Activated effector memory CD4-positive, alpha-beta T cell treated with anti-CD3 and anti-CD28 coated beads, Interleukin-2, amount 50 U/mL, for 16 hours (primary cell): ENCODE measurements at regions not wholly inside any gene's neighbourhood (a gene's known extent, or its start where the extent isn't known, plus 50 kb on each side); places are given as distances from the start of the nearest gene placed in this dataset.
"Not testable (repeated sequence)": the region's sequence is repeated elsewhere in the genome, so short reads cannot be mapped to it uniquely, and the experiment has no call there.

ENCODE experiments used
- DNase-seq: peaks from one replicate; pipeline ENCODE4 v3.0.0-alpha.2; 2020

DNA sequence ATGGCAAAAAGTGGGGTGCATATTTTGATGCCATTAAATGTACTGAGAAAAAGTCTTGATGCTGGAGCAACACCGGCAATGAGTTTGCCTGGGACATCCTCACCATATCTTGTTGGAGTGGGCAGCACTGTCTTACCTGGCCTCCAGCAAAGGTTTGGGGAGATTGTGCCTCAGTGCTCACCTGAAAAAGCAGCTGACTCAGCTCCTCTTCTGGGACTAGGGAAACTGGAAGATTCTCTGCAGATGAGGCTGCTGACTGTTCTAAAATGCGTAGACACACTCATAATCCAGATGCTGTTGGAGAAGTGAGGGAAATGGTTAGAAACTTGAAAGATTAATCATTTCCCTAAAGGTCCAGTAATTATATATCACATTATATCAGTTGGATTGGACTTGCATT, 593.7 kb upstream of the HS3ST1 start:
- no peak for DNase-seq

DNA sequence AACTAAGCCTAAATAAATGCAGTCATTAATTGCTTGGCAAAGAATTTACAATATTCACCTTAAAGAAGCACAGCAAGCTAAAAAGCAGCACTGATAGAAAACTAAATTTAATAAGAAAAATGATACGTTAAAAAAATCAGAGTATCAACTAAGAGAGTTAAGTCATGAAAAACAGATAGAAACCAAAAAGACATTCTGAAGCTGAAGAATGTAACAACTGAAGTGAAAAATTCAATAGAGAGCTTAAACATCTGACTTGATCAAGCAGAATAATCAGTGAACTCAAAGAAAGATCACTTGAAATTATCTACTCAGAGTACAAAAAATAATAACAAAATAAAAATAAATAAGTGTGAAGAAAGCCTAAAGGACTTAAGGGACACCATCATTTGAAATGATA, 588.0 kb upstream of the HS3ST1 start:
- no peak for DNase-seq

DNA sequence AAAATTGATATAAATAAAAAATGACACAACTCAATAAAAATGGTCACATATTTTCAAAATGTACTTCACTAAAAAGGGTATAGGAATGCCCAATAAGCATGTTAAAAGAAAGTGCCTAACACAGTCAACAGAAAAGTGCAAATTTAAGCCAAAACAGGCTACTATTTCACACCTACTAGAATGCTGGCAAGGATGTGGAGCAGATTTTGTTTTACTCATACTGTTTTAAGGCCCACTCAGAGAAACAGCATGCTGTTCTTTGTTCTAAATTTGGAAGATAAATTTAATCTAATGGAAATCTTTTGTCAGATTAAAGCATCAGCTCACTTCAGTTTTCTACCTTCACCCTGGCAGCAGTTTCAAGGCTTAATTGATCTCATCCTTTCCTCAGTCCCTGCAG, 576.8 kb upstream of the HS3ST1 start:
- DNase-seq, result no peak

DNA sequence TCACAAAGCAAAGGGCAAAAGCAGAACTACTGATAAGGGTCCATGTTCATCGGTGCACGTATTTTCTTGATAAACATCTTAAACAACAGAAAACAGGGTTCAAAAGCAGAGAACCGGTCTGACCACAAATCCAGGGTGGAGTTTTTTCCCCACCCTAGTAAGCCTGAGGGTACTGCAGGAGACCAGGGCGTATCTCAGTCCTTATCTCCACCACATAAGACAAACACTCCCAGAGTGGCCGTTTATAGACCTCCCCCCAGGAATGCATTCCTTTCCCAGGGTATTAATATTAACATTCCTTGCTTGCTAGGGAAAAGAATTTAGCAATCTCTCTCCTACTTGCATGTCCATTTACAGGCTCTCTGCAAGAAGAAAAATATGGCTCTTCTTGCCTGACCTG, 567.9 kb upstream of the HS3ST1 start:
- DNase-seq, result not testable (repeated sequence)

DNA sequence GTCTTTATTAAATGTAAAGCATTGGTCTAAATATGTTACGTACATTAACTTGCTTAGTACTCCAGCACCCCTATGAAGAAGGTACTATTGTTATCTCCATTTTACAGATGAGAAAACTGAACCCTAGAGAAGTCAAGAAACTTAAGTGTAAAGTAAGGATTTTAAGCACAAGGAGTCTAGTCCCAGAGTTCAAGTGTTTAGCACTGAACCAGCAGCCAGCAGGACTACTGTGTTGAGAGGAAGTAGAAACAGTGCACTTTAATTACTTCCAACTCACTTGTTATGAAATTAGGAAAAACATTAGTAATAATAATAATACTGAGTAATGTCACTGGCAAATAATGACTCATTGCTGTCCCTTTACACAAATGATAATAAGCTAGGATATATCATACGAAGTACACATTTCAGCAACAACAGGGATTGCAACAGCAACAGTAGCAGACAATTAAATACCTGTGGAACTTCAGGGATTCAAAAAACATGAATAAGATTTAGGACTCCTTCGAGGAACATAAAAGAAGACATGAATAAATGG, 548.1 kb upstream of the HS3ST1 start:
- DNase-seq, result no peak

DNA sequence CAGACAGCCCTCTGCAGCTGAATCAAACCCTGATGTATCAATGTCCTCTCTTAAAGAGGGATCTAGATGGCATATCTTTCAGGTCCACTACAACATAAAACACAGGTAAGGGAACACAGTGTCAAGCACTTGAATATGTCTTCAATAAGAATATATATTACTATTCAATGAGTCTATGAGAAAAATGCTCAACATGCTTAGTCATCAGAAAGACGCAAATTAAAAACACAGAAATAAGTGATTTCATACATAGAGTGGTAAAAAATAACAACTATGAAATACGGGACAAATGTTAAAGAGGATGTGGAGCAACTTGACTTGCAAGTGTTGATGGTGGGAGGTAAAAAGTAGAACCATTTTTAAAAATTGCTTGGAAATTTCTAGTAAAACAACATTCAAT, 544.6 kb upstream of the HS3ST1 start:
- DNase-seq, result no peak

DNA sequence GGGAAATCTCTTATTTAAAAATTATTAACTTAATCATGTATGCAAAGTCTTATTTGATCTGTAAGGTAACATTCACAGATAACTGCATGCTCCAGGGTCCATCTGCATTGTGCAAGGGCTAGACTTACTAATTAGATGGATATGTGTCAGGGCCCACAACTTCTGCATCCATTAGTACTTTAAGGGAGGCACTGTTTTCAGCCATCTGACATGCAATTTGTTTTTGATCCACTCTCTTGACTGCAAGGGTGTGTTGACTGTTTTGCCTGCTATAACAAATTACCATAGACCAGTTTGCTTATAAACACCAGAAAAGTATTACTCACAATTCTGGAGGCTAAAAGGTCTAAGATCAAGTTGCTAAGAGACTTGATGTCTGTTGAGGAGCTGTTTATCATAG, 542.1 kb upstream of the HS3ST1 start:
- DNase-seq, result no peak

DNA sequence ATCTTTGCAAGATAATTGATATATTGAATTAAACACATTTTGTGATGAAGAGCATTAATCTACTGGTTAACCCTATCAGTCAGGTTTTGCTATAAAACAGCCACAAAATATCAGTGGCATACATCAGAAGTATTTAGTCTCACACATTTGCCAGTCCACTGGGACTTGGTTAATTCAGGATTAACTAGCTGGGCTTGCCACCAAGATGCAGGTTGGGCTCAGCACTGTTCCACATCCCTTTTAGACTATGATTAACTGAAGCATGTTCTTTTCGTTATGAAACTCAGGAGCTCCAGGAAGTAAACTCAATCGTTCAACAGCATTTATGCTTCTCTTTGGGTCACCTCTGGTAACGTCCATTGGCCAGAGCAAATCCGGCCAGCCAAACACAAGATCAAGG, 538.1 kb upstream of the HS3ST1 start:
- no peak for DNase-seq

DNA sequence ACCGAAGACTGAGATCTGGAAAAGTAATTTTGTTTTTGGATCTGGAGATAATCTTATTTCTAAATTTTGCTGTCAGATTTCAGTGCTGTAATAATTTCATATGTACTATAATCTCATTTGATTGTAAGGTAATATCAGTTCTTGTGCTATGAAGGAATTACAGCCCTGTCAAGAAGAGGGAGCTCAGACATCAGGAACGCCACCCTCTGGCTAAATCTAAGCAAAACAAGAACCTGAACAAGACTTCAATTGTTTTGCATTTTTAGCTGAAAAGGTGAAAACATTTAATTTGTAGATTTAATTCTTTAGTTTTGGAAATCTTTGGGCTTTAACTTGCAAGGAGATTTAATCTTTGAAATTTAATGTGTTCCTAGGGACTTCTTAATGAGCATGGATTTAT, 525.4 kb upstream of the HS3ST1 start:
- no peak for DNase-seq

DNA sequence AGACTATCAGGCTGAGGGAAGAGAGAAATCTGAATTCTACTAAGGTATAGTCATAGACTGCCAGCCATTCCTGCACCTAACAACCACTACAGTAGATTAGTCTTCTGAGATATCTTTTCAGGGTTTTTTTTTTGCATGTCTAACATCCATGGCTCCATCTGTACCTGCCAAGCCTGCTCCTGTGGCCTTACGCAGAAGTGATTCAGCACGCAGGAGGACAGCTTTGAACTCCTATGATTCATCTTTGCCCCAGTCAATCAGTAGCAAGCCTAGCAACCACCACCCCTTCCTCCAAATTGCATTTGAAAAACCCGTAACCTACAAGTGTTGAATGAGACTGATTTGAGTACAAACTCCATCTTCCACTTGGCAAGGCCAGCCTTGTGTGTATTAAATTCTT, 520.7 kb upstream of the HS3ST1 start:
- no peak for DNase-seq

DNA sequence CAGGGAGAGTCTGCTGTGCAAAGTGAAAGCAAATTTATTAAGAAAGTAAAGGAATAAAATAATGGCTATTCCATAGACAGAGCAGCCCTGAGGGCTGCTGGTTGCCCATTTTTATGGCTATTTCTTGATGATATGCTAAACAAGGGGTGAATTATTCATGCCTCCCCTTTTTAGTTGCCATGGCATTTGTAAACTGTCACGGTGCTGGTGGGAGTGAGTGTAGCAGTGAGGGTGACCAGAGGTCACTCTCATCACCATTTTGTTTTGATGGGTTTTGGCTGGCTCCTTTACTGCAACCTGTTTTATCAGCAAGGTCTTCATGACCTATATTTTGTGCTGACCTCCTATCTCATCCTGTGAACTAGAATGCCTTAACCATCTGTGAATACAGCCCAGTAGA, 518.9 kb upstream of the HS3ST1 start:
- not testable (repeated sequence) for DNase-seq

DNA sequence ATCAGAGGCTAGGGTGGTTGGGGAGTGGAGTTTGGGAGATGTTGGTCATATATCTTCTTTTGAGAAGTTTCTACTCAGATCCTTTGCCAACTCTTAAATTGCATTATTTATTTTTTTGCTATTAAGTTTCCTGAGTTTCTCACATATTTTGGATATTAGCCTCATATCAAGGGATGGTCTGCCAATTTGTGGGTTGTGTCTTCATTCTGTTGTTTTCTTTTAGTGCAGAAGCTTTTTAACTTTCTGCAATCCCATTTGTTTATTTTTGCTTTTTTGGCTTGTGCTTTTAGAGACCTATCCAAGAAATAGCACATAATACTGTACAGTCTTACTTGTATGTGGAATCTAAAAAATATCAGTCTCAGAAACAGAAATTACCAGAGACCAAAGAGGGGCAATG, 509.2 kb upstream of the HS3ST1 start:
- no peak for DNase-seq

DNA sequence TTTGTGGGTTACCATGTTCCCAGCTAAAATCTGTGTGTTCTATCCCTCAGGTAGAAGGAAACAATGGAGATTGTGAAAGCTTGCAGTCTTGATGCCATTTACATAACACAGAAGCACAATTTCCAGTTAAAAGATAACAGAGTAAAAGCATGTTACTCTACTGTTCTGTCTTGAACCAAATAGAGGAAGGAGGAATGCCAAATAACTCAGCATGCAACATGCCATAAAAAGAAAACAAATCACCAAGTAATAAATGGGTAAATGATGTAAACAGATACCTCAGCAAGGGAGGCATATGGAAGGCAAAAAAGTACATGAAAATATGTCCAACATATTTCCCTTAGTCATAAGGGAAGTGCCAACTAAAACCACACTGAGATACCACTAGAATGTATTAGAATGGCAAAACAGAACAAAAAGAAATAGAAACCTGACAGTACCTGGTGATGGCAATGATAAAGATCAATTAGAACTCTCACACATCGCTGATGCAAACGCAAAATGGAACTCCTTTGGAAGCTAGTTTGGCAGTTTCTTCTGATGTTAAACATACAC, 502.6 kb upstream of the HS3ST1 start:
- no peak for DNase-seq

DNA sequence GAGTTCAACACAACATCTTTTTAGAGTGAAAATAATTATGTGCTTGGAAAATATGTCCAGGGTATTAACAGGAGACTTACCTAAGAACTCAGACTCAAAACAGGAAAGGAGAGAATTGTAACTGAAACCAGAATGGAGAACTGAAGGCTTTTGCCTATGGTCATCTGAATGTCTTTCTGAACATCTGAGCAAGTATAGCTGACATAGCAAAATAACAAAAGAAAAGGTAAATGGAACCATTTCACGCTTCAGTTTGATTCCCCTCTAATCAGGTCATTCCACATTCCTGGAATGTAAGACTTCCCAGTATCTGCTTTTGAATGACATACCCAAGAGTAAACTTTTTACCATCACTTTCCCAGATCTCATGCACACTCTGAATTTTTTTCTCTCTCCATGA, 500.4 kb upstream of the HS3ST1 start:
- DNase-seq, result no peak

DNA sequence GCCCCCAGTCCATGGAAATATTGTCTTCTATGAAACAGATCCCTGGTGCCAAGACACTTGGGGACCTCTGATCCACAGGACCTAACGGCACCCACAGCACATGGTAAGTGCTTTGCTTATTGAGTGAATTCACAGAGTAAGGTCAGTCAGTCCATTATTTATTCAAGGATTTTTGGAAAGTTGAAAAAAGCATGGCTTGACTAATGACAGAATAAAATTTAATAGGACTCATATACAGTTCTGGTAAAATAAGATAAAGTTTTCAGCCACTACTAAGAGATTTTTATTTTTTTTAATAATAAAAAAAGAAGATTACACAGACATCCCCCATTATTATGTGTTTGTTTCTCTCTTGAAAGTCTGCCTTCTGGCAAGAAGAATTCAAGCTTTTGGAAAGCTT, 490.6 kb upstream of the HS3ST1 start:
- no peak for DNase-seq

DNA sequence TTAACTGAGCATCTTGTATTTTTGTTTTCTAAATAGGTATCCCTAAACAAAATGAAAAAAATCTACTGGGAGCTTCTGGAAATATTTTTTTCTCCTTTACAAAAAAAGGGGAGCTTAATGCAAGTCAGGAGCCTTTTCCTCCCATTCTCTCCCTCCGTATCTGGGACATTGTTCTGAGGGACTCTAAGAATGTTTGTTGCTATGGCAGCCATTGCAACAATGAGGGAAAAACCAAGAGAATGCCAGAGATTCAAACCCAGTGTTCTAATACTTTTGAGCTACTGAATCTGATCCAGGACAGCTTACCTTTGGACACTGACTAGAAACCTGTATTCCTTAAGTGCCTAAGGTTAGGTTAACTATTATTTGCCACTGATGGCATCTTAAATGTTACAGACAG, 485.7 kb upstream of the HS3ST1 start:
- no peak for DNase-seq

DNA sequence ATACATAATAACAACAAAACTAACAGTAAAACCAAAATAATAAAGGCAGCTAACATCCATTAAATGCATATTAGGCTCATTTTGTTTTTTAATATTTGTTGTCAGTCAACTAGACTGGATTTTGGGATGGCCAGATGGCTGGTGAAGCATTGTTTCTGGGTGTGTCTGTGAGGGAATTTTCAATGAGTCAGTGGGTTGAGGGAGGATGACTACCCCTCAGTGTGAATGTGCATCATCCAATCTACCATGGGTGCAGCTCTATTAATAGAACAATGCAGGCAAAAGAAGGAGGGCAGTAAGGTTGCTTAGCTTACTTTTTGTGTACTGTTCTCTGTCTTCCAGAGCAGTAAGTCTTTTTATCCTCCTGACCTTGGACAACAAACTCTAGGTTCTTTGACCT, 484.2 kb upstream of the HS3ST1 start:
- DNase-seq, result no peak

DNA sequence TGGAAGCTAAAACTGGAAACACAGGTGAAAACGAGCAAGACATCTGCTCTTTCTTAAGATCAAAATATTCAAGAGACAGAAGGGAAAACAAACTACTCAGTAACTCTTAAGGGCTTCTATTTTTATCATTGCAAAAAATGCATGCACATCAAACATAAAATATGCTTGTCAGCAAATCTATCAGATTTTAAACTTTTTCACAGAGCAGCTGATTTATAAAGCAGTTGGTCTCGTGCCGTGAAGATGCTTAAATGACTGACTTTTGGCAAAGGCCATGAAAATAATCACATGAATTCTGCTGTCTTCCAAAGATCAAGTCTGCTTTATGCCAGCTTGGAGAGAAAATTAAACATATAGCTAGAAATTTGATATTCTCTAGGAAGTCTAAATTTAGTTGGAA, 482.1 kb upstream of the HS3ST1 start:
- no peak for DNase-seq

DNA sequence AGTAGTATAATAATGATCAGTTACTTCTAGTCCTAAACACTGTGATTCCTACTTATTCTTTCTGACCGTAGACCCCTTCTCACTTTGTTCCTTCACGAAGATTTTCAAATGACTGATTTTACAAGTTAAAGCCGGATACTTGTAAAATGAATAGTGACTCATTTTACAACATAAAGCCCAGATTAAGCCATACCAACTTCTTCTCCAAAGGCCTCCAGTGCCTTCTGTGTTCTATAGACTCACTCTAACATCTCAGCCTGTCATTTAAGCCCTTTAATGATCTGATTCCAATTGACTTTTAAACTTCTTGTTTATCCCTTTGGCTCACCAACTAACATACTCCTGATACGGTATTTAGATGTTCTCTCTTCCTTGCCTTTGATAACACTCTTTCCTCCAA, 480.0 kb upstream of the HS3ST1 start:
- no peak for DNase-seq

DNA sequence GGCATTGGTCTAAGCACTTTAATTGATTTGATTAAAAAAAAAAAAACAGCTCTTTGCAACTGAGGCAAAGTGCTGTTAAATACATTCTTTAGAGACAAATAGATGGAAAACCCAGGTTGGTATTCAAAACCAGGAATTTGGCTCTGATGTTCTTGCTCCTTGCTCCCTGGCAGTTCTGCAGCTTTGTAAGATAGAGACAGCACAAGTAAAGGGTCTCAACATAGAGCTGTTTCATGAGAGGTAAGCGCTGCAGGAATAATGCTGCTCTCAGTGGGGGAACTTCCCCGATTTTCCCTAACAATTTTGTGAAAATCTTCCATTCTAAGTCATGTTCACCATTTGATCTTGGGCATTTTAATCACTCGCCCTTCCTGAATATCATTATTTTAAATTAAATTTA, 479.5 kb upstream of the HS3ST1 start:
- DNase-seq, result no peak

DNA sequence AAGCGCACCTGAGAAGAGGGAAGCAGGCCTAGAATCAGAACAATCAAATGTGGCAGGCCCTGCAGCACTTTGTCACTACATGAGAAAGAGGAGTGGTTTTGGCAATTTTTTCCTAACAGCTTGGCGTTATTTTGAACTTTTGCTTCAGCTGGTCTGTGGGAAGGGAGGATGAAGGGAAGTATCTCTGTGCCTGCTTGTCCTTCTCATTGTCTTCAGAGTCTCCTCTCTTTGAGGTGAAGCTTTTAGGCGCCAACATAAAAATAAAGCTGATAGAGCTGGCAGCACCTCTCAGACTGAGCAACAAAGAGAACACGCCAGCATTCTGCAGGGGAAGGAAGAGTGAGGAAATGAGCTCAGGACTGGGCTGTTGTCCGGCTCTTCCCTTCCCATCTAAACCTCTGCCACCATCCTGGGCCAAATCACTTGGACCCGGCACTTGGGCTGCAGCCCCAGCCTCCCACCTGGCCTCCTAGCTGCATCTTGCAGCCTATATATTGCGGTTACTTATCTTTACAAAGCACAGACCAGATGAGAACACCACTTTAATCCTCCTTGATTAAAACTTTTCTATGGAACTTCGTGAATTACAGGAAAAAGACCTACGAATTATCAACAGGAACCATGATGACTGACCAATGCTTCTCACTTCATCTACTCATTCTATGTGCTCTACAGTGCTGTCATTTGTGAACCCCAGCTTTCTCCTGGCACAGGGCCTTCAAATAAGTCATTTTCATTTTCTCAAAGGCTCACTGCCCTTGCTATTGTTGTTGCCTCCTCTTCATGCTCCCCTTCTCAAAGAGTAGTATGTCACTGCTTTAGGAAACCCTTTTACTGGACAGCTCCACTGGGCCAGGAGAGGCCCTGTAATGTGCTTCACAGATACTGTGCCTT, 476.4 kb upstream of the HS3ST1 start:
- DNase-seq, result no peak

DNA sequence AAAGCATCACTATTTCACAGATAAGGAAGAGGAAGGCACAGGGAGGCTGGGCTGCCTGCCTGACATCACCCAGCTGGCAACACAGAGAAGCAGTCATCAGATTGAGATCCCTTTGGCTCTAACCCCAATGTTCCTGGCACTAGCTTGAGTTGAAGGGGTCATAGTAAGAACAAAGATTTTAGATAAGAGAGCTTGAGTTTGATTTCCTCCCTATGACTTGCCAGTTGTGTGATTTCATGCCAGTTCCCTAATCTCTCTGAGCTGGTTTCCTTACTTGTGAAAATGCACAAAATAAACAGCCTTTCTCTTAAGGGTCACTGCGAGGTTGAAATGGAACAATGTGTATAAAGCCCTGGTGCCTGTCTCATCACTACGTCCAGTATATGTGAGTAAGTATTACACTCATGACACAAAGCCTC, 475.4 kb upstream of the HS3ST1 start:
- no peak for DNase-seq

DNA sequence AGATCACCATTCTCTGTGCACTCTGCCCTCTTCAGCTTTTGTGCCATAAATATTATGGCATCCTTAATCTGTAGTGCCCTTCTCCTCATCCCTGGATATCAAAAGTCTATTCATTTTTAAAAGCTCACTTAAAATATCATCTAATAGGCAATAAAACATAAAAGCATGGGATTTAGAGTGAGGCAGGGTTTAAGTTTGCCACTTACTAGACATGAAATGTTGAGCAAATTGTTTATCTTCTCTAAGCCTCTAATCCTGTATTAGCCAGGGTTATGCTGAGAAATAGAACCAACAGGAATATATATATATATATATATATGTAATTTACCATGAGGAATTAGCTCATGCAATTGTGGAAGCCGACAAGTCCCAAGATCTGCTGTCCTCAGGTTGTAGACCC, 472.4 kb upstream of the HS3ST1 start:
- DNase-seq, result no peak

DNA sequence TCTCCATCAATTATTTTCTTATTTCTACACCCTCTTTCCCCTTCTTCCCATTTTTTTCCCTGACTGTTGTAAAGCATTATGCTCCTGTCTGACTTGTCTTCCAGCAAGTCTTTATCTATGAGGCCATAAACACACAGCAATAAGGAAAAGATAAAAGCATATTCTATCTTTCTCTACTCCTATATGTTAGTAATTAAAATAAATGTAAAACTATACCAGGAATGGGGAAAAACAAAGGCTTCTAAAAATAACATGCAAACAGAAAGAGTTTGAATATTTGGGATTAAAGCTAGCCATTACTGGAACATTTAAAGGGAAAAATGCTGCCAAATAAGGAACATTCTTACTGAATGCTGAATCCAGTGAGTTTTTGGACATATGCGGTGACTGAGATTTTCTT, 471.7 kb upstream of the HS3ST1 start:
- no peak for DNase-seq

DNA sequence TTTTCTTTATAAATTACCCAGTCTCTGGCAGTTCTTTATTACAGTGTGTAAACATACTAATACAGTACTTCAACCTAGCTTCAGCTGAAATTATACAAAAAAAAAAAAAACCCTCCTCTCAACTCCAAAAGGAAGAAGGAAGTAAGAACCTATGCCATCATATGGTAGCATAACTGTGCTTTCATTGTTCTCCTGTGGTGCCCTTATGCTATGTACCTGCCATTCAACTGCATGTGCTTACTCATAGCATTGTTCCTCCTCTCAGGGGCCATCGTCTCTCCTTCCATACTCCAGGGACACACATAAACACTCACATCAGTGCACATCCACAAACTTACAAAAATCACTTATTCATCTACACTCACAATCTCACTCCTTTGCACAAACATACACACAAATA, 470.1 kb upstream of the HS3ST1 start:
- DNase-seq, result no peak
